ENCODE measurements at regions not wholly inside any gene's neighbourhood (a gene's known extent, or its start where the extent isn't known, plus 50 kb on each side); places are given as distances from the start of the nearest gene placed in this dataset.
A peak's percentile ranks its signal among the peaks of the same experiment; 100 is the strongest.
"Not testable (repeated sequence)": the region's sequence is repeated elsewhere in the genome, so short reads cannot be mapped to it uniquely, and the experiment has no call there.

DNA sequence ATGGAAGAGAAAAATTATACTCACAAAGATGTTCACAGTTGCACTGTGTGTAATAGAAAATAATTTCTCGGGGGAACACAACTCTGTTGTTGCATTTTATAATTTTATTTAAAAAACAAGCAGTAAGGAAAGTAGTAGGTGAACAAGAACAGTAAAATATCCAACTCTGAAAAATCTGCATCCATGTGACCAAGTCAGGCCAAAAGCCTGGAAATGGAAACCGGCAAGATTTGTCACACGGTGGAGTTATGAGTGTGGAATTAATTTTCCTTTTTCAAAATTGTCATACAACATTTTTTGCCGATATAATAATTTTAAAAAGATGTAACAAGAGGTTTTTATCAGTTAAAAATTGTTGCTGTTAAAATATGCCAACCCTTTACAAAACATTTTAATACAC, 1421.5 kb downstream of the BRD1 start:
- no peak for DNase-seq

- DNase-seq: no peak
These were observed 1421.9 kb downstream of the BRD1 start for GRCh38 chr22:48405741-48406140.

GRCh38 chr22:48404801-48405447, 1422.7 kb downstream of the BRD1 start:
- DNase-seq: no peak

DNA sequence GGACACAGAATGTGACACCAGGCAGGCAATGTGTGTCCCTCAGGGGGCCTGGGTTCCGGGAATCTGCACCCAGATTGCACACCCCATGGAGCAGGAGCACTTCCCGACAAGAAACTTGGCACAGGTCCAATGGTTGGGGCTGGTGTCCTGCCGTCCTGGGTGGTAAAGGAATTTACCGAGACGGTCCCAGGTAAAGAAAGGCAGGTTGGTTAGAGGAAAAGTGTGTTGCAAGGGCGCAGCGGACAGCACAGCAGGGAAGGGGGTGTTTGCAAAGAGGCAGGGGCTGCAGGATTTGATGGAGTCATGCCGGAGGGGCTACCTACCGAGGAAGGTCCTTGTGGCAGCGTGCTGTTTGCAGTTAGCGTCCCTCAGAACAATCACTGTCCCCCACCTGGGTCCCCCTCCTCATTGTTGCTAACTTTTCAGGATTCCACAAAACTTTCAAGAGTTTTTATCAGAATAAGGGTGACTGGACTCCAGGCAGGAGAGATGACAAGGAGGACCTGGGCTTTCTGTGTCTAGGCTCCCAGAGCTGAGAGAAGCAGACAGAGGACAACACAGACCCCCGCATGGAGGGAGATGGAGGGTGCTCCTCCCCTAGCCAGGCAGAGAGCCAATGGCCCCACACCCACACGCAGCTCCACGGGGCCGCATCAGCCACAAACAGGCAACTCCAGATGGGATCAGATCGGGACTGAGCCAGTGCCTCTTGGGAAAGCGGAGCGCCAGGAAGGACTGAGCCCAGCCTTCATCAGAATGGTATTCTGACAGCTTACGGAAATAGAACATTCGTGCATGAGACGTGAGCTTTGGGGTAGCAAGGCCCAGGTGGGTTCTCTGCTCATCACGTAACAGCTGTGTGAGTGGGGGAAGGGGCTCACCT, 1423.9 kb downstream of the BRD1 start:
- peak; percentile 90 for DNase-seq

DNA sequence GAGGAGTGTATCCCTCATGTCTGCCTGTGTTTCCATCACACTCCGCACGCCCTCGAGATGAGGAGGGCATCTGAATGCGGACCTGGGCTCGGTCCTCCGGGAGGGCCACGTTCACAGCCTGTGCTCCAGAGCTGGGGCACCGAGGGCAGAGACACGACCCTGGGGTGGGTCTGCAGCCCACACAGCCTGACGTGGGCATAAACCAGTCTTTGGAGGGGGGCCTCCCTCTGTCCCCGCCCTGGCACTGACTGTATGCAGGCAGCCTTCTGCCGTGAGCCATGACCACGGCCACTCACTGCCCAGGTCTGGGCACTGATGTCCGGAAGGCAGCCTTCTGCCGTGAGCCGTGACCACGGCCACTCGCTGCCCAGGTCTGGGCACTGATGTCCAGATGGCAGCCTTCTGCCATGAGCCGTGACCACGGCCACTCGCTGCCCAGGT, 1425.1 kb downstream of the BRD1 start:
- DNase-seq: no peak

- DNase-seq: not testable (repeated sequence)
These were observed 1426.2 kb downstream of the BRD1 start for GRCh38 chr22:48401523-48401922.

GRCh38 chr22:48398181-48398905, 1429.3 kb downstream of the BRD1 start:
- DNase-seq: no peak

GRCh38 chr22:48397531-48398180, 1430.0 kb downstream of the BRD1 start:
- no peak for DNase-seq

DNA sequence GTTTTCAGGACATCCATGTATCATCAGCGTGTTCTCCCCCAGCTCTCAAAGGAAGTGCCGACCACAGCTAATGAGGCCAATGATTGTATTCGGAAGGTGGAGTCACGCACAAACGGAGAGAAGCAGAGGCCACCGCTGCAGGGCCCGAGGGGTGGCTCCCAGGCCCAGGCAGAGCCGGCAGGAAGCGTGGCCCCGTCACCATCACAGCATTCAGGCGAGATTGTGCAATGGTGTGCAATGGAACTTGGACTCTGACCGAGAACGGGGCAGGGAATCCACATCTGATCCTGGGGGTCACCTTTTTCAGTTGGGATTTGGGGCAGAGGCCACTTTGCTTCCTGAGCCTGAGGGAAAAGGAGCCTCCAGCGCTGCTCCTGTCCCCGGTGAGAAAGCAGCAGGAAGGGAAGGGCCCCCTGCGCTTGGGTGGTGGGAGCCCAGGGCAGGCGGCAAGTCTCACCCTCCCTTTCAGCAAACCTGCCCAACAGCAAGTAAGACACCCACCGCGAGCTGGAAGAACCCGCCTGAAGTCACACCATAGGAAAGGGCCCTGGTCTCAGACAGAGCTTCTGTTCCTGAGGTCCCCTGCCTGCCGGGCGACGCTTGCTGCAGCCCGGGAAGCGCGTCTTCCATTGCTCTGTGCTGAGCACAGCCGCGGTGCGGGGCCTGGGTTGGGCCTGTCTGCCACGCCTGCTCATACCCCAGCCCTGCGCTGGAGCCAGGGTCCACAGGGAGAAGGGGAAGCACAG, 1430.7 kb downstream of the BRD1 start:
- no peak for DNase-seq

DNA sequence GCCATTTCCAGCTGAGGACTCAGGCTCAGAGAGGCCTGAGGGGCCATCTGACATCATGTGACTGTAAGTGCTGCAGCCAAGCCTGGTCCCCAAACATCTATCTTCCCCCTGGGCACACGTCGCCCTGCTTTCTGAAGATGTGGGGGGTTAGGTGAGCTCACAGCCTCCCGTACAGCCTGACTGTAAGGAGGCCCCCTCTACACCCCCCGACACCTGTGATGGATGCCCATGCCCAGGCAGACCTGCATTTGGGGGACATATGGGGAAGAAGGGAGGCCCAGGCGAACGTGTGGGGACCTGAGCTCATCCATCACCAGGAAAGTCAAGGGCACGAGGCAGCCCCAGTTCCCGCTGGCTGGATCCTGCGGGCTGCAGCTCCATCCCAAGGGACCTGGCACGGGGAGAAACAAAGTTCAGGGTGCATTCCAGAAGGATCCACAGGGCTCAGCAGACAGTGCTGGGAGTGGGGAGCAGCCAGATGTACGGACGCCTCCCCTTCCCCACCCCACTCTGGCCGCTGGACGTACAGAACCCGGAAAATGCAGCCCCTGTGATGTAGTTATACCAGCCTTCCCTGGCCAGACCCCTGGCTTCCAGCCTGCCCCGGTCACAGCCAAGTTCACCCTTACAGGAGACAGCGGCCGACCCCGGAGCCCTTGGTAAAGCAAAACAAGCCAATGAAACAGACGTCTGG, 1431.4 kb downstream of the BRD1 start:
- DNase-seq: no peak

GRCh38 chr22:48395201-48395600, 1432.5 kb downstream of the BRD1 start:
- no peak for DNase-seq

DNA sequence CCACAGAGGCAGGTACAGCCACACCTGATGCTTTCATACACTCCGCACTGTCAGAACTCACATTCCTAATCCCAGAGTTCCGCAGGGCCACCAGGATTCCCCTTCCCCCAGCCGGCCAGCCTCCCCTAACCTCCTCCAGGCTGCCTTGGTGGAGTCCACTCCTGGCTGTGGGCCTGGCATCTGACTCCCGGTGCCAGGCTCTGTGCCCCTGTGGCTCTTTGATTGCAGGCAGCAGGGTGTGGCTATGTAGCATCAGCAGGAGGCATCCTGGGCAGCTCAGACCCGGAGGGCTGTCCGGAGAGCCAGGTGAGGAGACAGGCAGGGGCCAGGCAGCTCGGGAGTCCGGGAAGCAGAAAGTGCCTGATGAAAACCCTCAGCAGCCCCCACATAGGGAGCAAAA, 1432.9 kb downstream of the BRD1 start:
- DNase-seq: no peak

DNA sequence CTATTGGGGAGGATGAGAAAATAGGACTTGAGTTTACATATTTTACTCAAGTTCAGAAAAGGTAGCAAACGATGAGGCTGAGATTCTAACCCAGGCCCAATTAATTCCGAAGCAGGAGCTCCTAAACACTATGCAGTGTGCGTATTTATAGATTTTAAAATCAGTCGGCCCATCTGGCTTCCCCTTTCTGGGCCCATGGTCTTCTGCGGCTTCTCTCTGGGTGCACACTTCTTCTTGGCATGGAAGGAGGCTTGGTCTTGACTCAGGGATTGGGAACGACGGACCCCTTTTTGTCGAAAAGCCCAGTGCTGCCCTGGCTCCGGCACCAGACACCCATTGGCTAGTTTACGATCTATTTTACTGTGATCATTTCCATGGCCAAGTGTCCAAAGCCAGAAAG, 1433.8 kb downstream of the BRD1 start:
- no peak for DNase-seq

- no peak for DNase-seq
These were observed 1434.7 kb downstream of the BRD1 start for GRCh38 chr22:48393041-48393370.

DNA sequence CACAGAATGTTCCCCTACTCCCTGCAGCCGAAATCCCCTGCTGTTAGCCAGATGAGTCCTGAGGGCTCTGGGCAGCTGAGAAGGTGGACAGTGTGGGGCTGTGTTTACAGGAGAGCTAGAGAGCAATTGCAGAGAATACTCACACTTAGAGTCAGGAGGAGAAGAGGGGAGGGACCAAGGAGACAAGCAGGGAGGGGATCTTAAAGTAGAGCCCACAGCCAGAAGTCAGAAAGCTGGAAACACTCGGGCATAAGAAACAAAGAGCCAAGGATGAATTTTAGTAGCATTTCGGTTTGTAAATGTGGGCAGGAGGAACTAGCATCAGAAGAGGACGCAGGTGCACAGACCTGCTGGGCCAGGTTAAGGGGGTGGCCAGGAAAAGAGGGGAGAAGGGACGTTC, 1435.9 kb downstream of the BRD1 start:
- no peak for DNase-seq

DNA sequence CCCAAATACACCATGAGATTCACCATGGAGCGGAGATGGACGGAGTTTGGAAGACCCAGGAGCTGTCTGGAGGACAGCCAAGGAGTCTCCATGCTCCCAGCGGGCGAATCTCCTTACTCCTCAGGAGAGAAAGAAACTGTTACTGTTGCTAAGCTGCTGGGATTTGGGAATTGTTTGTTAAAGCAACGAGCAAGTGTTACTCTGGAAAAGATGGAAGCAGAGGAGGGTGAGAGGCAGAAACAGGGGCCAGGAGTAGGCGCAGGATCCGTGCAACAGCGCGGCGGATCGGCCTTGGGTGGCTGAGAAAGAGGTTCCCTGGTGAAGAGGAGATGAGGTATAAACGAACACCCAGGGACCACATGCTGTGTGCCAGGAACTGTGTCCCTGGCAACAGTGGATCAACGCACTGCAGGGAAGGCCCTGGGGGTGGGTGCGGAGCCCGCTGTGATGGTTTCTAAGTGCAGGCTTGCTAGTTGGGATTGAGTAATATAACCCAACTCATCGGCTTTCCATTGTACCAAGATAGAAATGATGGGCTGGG, 1436.4 kb downstream of the BRD1 start:
- DNase-seq: no peak

- DNase-seq: no peak
These were observed 1437.8 kb downstream of the BRD1 start for GRCh38 chr22:48389916-48390315.

DNA sequence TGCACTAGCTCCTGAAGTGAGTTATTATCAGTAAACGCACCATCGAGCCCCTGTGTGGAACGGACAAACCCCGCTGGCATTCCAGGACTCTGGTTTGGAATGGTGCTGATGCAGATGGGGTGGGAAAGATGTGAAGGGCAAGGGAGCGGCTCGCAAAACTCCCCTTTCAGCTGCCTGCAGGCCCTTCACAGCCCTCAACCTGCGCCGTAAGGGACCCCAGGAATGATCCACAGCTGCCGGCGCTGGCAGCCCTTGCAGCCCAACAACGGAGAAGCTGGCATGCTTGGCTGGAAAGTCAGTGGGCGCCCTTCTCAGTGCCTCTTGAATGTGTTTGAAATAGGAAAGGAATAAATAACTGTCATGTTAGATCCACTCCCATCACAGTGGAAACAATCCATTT, 1445.5 kb downstream of the BRD1 start:
- no peak for DNase-seq

GRCh38 chr22:48380016-48380665, 1447.5 kb downstream of the BRD1 start:
- no peak for DNase-seq

DNA sequence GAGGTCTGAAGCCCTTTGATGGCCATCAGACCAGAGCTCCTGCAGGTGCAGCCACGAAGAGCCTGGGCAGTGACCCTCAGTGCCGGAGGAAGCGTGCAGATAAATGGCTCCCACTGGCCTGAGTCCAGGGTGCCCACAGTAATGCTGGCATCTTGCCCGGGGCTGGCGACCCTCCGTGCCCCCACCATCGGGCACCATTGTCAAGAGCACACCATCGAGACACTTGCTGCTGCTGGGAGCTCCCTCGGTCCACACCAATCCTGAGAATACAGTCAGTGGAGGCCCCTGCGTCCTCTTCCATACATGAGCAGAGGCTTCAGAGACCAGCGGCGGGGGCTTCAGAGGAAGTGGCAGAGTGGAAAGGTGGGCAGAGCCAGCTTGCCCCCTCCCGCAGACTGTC, 1448.3 kb downstream of the BRD1 start:
- DNase-seq: no peak

DNA sequence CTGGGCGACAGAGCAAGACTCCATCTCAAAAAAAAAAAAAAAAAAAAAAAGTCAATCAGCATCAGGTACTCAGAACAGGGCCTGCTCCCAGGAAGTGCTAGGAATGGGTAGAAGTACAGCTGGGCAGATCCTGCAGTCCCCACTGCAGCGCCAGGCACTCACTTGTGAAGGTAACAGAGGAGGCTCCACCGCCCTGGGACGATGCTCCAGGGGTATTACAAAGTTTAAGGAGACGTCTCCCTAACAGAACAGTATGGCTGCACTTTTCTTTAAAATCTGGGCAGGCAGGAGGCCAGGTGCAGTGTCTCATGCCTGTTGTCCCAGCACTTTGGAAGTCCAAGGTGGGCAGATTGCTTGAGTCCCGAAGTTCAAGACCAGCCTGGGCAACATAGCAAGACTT, 1449.0 kb downstream of the BRD1 start:
- no peak for DNase-seq
